ENCODE measurements at regions not wholly inside any gene's neighbourhood (a gene's known extent, or its start where the extent isn't known, plus 50 kb on each side); places are given as distances from the start of the nearest gene placed in this dataset.
A peak's percentile ranks its signal among the peaks of the same experiment; 100 is the strongest.
"Not testable (repeated sequence)": the region's sequence is repeated elsewhere in the genome, so short reads cannot be mapped to it uniquely, and the experiment has no call there.

DNA sequence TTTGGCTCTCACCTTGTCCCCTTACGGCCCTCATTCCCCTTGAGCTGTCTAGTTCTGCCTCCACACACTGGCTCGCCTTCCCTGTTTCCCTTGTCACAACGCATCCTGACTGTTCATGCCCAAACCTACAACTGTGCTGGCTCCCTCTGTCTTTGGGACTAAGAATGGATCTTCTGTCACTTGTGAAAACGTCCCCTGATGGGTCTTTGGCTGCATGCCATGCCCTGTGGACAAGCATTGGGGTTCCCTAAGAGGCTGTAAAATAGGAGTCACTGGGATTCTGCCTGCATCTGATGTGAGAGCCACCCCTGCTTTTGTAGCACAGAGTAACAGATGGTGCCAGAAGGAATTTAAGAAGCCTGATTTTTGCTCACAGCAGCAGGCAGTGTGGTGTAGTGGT lies 285.3 kb upstream of the CRY1 start:
- Histone ChIP-seq H3K9me3 (ENCODE audit: control insufficient read depth, insufficient read depth, low read depth, low read length) (no peaks in the 10 kb centered on the region), H3K9ac (ENCODE audit: insufficient read depth, low read length) (no peak overlapping the region), H4K20me1 (ENCODE audit: control insufficient read depth, extremely low read depth, insufficient read depth, low read length) (no peaks in the 10 kb centered on the region), H3K27me3 (ENCODE audit: control insufficient read depth, insufficient read depth, low read length) (no peaks in the 10 kb centered on the region), H3K27ac (ENCODE audit: insufficient read depth, low read length) (no peak overlapping the region), H3K36me3 (ENCODE audit: control insufficient read depth, insufficient read depth, low read length) (no peaks in the 10 kb centered on the region), H3K79me2 (ENCODE audit: control insufficient read depth, insufficient read depth, low read length) (no peaks in the 10 kb centered on the region), H2AFZ (ENCODE audit: low read length) (no peak overlapping the region), H3K4me2 (ENCODE audit: extremely low read depth, insufficient read depth, low read length) (no peak overlapping the region), H3K4me1 (ENCODE audit: control insufficient read depth, extremely low read depth, insufficient read depth, low read length) (peaks cover 11% of the 10 kb centered on the region), H3K4me3 (replicated peaks in 1 of 4; ENCODE audit: control extremely low read depth in 1 of 4, insufficient read depth in 1 of 4, low read depth in 3 of 4, low read length in 4 of 4) (no peak overlapping the region)
- no peak for TF ChIP-seq EZH2 (IDR thresholded peaks at IDR 0.05; ENCODE audit: low read length, missing control alignments)
- TF ChIP-seq, protein P1, sequence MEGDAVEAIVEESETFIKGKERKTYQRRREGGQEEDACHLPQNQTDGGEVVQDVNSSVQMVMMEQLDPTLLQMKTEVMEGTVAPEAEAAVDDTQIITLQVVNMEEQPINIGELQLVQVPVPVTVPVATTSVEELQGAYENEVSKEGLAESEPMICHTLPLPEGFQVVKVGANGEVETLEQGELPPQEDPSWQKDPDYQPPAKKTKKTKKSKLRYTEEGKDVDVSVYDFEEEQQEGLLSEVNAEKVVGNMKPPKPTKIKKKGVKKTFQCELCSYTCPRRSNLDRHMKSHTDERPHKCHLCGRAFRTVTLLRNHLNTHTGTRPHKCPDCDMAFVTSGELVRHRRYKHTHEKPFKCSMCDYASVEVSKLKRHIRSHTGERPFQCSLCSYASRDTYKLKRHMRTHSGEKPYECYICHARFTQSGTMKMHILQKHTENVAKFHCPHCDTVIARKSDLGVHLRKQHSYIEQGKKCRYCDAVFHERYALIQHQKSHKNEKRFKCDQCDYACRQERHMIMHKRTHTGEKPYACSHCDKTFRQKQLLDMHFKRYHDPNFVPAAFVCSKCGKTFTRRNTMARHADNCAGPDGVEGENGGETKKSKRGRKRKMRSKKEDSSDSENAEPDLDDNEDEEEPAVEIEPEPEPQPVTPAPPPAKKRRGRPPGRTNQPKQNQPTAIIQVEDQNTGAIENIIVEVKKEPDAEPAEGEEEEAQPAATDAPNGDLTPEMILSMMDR (conservative IDR thresholded peaks at IDR 0.05 in 1 of 2, IDR thresholded peaks at IDR 0.05 in 1 of 2; ENCODE audit: low read depth in 1 of 2, low read length in 2 of 2): no peak
- DNase-seq (ENCODE audit: low read depth in 2 of 2): no peak

DNA sequence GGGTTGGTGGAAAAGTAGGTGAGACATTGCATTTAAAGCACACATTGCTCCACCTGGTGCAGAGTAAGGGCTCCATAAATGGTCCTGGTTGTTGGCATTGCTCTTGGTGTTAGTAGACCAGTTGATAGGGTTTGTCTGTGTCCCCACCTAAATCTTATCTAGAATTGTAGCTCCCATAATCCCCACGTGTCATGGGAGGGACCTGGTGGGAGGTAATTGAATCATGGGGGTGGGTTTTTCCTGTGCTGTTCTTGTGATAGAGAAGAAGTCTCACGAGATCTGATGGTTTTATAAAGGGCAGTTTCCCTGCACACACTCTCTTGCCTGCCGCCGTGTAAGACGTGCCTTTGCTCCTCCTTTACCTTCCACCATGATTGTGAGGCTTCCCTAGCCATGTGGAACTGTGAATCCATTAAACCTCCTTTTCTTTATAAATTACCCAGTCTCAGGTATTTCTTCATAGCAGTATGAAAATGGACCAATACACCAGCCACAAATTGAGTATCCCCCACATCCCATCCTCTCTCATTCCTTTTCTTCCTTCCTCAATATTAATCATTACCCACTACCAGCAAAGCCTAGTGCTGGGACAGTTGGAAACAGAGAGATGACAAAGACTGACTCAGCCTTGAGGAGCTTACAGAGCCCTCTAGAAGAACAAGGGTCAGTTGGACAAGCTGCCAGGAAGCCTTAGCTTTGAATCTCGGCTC lies 285.9 kb upstream of the CRY1 start:
- peak overlapping the region; percentile 15 for H3K4me2 ChIP-seq (ENCODE audit: extremely low read depth, insufficient read depth, low read length)
- not testable (repeated sequence) for H3K9ac ChIP-seq (ENCODE audit: insufficient read depth, low read length); H2AFZ ChIP-seq (ENCODE audit: low read length); H3K27ac ChIP-seq (ENCODE audit: insufficient read depth, low read length); H3K4me3 ChIP-seq (replicated peaks in 1 of 4; ENCODE audit: control extremely low read depth in 1 of 4, insufficient read depth in 1 of 4, low read depth in 3 of 4, low read length in 4 of 4); H3K36me3 ChIP-seq (ENCODE audit: control insufficient read depth, insufficient read depth, low read length); H3K27me3 ChIP-seq (ENCODE audit: control insufficient read depth, insufficient read depth, low read length); H3K79me2 ChIP-seq (ENCODE audit: control insufficient read depth, insufficient read depth, low read length); H3K9me3 ChIP-seq (ENCODE audit: control insufficient read depth, insufficient read depth, low read depth, low read length); H4K20me1 ChIP-seq (ENCODE audit: control insufficient read depth, extremely low read depth, insufficient read depth, low read length)
- DNase-seq (ENCODE audit: low read depth in 2 of 2): peak; percentile 39 to 78
- H3K4me1 ChIP-seq (ENCODE audit: control insufficient read depth, extremely low read depth, insufficient read depth, low read length): peaks cover 11% of the 10 kb centered on the region

DNA sequence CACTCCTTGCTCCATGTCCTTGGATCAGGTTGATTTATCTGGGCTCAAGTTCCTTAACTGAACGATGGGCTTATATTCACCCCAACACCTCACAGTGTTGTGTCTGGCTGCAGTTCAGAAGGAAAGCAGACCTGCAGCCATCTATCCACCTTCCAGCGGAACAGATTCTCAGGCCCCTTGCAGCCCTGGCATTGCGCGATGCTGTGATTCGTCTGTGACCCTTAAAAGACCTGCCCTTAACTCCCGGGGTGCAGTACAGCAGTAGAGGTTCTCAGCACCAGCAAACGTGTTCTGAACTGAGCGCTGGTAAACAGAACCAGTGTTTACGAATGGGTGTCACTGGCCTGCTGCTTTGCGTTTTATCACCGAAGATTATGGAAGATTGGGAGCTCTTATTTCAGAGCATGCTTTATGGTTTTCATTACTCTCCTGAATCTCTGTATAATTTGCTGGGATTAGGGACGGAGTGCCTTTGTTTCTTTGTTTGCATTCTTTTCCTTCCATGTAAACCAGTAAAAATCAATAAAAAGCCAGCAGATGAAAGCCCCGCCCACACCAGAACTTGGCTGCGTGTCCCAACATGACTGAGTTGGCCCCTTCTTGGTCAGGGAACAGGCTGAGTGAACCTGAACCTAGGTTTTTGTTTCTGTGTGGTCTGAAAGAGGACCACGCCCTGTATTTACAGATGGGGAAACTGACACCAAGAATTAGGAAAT lies 286.7 kb upstream of the CRY1 start:
- Histone ChIP-seq H3K4me1 (ENCODE audit: control insufficient read depth, extremely low read depth, insufficient read depth, low read length) (peaks cover 11% of the 10 kb centered on the region), H2AFZ (ENCODE audit: low read length) (no peak overlapping the region), H3K4me3 (replicated peaks in 1 of 4; ENCODE audit: control extremely low read depth in 1 of 4, insufficient read depth in 1 of 4, low read depth in 3 of 4, low read length in 4 of 4) (no peak overlapping the region), H3K27ac (ENCODE audit: insufficient read depth, low read length) (no peak overlapping the region), H3K79me2 (ENCODE audit: control insufficient read depth, insufficient read depth, low read length) (no peaks in the 10 kb centered on the region), H3K9me3 (ENCODE audit: control insufficient read depth, insufficient read depth, low read depth, low read length) (no peaks in the 10 kb centered on the region), H3K27me3 (ENCODE audit: control insufficient read depth, insufficient read depth, low read length) (no peaks in the 10 kb centered on the region), H3K4me2 (ENCODE audit: extremely low read depth, insufficient read depth, low read length) (peak overlapping the region; percentile 44), H3K36me3 (ENCODE audit: control insufficient read depth, insufficient read depth, low read length) (no peaks in the 10 kb centered on the region), H3K9ac (ENCODE audit: insufficient read depth, low read length) (no peak overlapping the region), H4K20me1 (ENCODE audit: control insufficient read depth, extremely low read depth, insufficient read depth, low read length) (no peaks in the 10 kb centered on the region)
- TF ChIP-seq, protein P1 (conservative IDR thresholded peaks at IDR 0.05 in 1 of 2, IDR thresholded peaks at IDR 0.05 in 1 of 2; ENCODE audit: low read depth in 1 of 2, low read length in 2 of 2): no peak
- TF ChIP-seq EZH2 (IDR thresholded peaks at IDR 0.05; ENCODE audit: low read length, missing control alignments): no peak
- DNase-seq (ENCODE audit: low read depth in 2 of 2): peak; percentile 34 to 47

Data from fibroblast of lung (primary cell).